Fibroblast of lung (primary cell): ENCODE measurements at regions not wholly inside any gene's neighbourhood (a gene's known extent, or its start where the extent isn't known, plus 50 kb on each side); places are given as distances from the start of the nearest gene placed in this dataset.
A peak's percentile ranks its signal among the peaks of the same experiment; 100 is the strongest.

Experiments used
- DNase-seq, 2 donors: peaks; one replicate each; pipeline versions ENCODE4 v3.0.0 to v3.0.0-alpha.2; 2010; ENCODE audit warnings: low read depth in 2 of 2
- H2AFZ ChIP-seq: 2 replicates; pipeline ENCODE4 v1.5.1; 2012; ENCODE audit warnings: low read length, control low read depth, inconsistent platforms
- H3K27ac ChIP-seq: 2 replicates; pipeline ENCODE4 v1.5.1; 2011; ENCODE audit warnings: low read length, control low read depth; ENCODE audit not compliant: insufficient read depth
- H3K27me3 ChIP-seq: 2 replicates; pipeline ENCODE4 v1.5.1; 2011; ENCODE audit warnings: mild to moderate bottlenecking, low read length; ENCODE audit not compliant: control insufficient read depth, insufficient read depth
- H3K36me3 ChIP-seq: 2 replicates; pipeline ENCODE4 v1.5.1; 2011; ENCODE audit warnings: low read length; ENCODE audit not compliant: control insufficient read depth, insufficient read depth
- H3K4me1 ChIP-seq: 2 replicates; pipeline ENCODE4 v1.5.1; 2011; ENCODE audit warnings: low read length; ENCODE audit not compliant: control insufficient read depth, insufficient read depth; ENCODE audit errors: extremely low read depth
- H3K4me2 ChIP-seq: 2 replicates; pipeline ENCODE4 v1.5.1; 2011; ENCODE audit warnings: low read length, control low read depth; ENCODE audit not compliant: insufficient read depth; ENCODE audit errors: extremely low read depth
- H3K4me3 ChIP-seq, 4 experiments: fragments of 200-600 bp in 1 of 4; sonication (generic) in 1 of 4; replicated peaks in 1 of 4; 2 replicates each; pipeline ENCODE4 v1.5.1; 2011 to 2016; ENCODE audit warnings: low read length in 4 of 4, low read depth in 3 of 4, mild to moderate bottlenecking in 3 of 4, control low read depth in 2 of 4, inconsistent platforms in 1 of 4, mixed read lengths in 1 of 4; ENCODE audit not compliant: insufficient read depth in 1 of 4; ENCODE audit errors: control extremely low read depth in 1 of 4
- H3K79me2 ChIP-seq: 2 replicates; pipeline ENCODE4 v1.5.1; 2012; ENCODE audit warnings: mild to moderate bottlenecking, low read length, inconsistent platforms; ENCODE audit not compliant: control insufficient read depth, insufficient read depth
- H3K9ac ChIP-seq: 2 replicates; pipeline ENCODE4 v1.5.1; 2011; ENCODE audit warnings: mild to moderate bottlenecking, low read length, control low read depth; ENCODE audit not compliant: insufficient read depth
- H3K9me3 ChIP-seq: 2 replicates; pipeline ENCODE4 v1.5.1; 2012; ENCODE audit warnings: low read depth, low read length; ENCODE audit not compliant: control insufficient read depth, insufficient read depth
- H4K20me1 ChIP-seq: 2 replicates; pipeline ENCODE4 v1.5.1; 2011; ENCODE audit warnings: low read length; ENCODE audit not compliant: control insufficient read depth, insufficient read depth; ENCODE audit errors: extremely low read depth
- CTCF ChIP-seq, 2 donors: IDR thresholded peaks in 1 of 2; conservative IDR thresholded peaks in 1 of 2; 1 replicate in 1 of 2; 2 replicates in 1 of 2; pipeline ENCODE4 v1.5.1; 2011 to 2012; ENCODE audit warnings: low read length in 2 of 2, control low read depth in 1 of 2, inconsistent platforms in 1 of 2, low read depth in 1 of 2, mild to moderate bottlenecking in 1 of 2
- EZH2 ChIP-seq: IDR thresholded peaks from 2 replicates; pipeline ENCODE4 v1.5.1; 2012; ENCODE audit warnings: low read length, control low read depth, mild to moderate bottlenecking; ENCODE audit errors: missing control alignments

DNA sequence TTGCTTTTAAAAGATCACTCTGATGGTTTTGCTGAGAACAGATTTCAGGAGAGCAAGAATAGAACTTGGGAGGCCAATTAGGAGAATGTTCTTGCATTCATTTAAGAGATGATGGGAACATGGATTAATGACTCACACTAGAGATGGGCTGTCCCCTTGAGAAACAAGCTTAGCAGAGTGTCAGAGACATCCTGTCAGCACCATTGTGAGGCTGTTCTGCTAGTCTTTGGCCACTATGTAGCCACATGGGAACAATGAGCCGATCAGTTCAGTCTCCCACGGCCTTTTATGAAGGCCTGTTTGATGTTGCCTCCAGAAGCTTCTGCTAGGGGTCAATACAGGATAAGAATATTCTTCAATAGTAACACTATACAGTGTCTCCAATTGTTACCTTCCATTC lies 113.0 kb upstream of the EYA4 start:
- Histone ChIP-seq H3K27me3 (no peaks in the 10 kb centered on the region), H3K9ac (no peak overlapping the region), H4K20me1 (no peaks in the 10 kb centered on the region), H3K36me3 (no peaks in the 10 kb centered on the region), H3K4me1 (no peaks in the 10 kb centered on the region), H3K4me3 (no peak overlapping the region), H3K27ac (no peak overlapping the region), H2AFZ (no peak overlapping the region), H3K79me2 (no peaks in the 10 kb centered on the region), H3K4me2 (no peak overlapping the region), H3K9me3 (no peaks in the 10 kb centered on the region)
- no peak for TF ChIP-seq CTCF (conservative IDR thresholded peaks at IDR 0.05 in 1 of 2, IDR thresholded peaks at IDR 0.05 in 1 of 2; ENCODE audit: low read depth in 1 of 2, low read length in 2 of 2)
- no peak for TF ChIP-seq EZH2
- DNase-seq: peak in 1 of 2 donors; percentile 29

GRCh38 chr6:133129556-133129955 lies 111.6 kb upstream of the EYA4 start:
- Histone ChIP-seq H3K4me3 (no peak overlapping the region), H4K20me1 (no peaks in the 10 kb centered on the region), H3K4me2 (no peak overlapping the region), H3K27me3 (no peaks in the 10 kb centered on the region), H2AFZ (no peak overlapping the region), H3K9me3 (no peaks in the 10 kb centered on the region), H3K9ac (no peak overlapping the region), H3K27ac (no peak overlapping the region), H3K36me3 (no peaks in the 10 kb centered on the region), H3K4me1 (no peaks in the 10 kb centered on the region), H3K79me2 (no peaks in the 10 kb centered on the region)
- TF ChIP-seq EZH2: no peak
- no peak for TF ChIP-seq CTCF (conservative IDR thresholded peaks at IDR 0.05 in 1 of 2, IDR thresholded peaks at IDR 0.05 in 1 of 2; ENCODE audit: low read depth in 1 of 2, low read length in 2 of 2)
- DNase-seq: no peak

DNA sequence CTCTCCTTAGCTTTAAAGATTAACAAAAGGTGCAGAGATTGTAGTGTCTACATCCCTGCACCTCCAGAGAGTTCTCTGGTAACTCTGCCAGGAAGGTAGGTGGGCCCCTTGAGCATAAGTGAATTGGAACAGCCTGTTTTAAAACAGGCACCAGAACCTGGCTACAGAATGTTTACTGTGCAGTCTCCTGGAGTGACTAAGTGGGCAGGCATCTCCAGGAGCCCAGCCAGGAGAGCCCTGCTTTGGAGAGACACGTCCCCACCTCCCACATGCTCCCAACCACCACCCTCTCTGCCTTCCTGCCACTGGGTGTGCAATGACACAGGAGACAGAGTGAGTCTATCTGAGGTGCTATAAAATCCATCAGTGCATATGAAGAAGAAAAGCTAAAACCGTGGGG lies 110.3 kb upstream of the EYA4 start:
- Histone ChIP-seq H2AFZ (no peak overlapping the region), H3K9ac (no peak overlapping the region)

More for the DNA sequence above, 110.3 kb upstream of the EYA4 start:
- Histone ChIP-seq H3K36me3 (no peaks in the 10 kb centered on the region), H3K27ac (no peak overlapping the region), H3K4me1 (no peaks in the 10 kb centered on the region), H4K20me1 (no peaks in the 10 kb centered on the region), H3K27me3 (no peaks in the 10 kb centered on the region), H3K4me2 (no peak overlapping the region), H3K79me2 (no peaks in the 10 kb centered on the region), H3K9me3 (no peaks in the 10 kb centered on the region), H3K4me3 (no peak overlapping the region)
- DNase-seq: peak in 1 of 2 donors; percentile 84
- no peak for TF ChIP-seq CTCF (conservative IDR thresholded peaks at IDR 0.05 in 1 of 2, IDR thresholded peaks at IDR 0.05 in 1 of 2; ENCODE audit: low read depth in 1 of 2, low read length in 2 of 2)
- no peak for TF ChIP-seq EZH2
